Neural progenitor cell (in vitro differentiated cells): ENCODE measurements at regions not wholly inside any gene's neighbourhood (a gene's known extent, or its start where the extent isn't known, plus 50 kb on each side); places are given as distances from the start of the nearest gene placed in this dataset.
A peak's percentile ranks its signal among the peaks of the same experiment; 100 is the strongest.
"Not testable (repeated sequence)": the region's sequence is repeated elsewhere in the genome, so short reads cannot be mapped to it uniquely, and the experiment has no call there.

ENCODE experiments used
- DNase-seq: peaks from one replicate; pipeline ENCODE4 v3.0.0-alpha.2; 2016; ENCODE audit warnings: low spot score
- H2AFZ ChIP-seq: fragments of 200-600 bp; sonication (generic); replicated peaks from 2 replicates; pipeline ENCODE4 v1.6.1; 2016; ENCODE audit warnings: antibody characterized with exemption
- H3F3A ChIP-seq: fragments of 200-600 bp; sonication (generic); 2 replicates; pipeline ENCODE4 v1.6.1; 2016; ENCODE audit warnings: antibody characterized with exemption, low read depth
- H3K27ac ChIP-seq: fragments of 200-600 bp; sonication (generic); 2 replicates; pipeline ENCODE4 v1.5.1; 2016; ENCODE audit warnings: mild to moderate bottlenecking
- H3K27me3 ChIP-seq: fragments of 200-600 bp; sonication (generic); 2 replicates; pipeline ENCODE4 v1.6.1; 2016; ENCODE audit warnings: mild to moderate bottlenecking, moderate library complexity
- H3K36me3 ChIP-seq: fragments of 200-600 bp; sonication (generic); 2 replicates; pipeline ENCODE4 v1.5.1; 2016
- H3K4me1 ChIP-seq: fragments of 200-600 bp; sonication (generic); 2 replicates; pipeline ENCODE4 v1.6.1; 2016; ENCODE audit warnings: mixed run types
- H3K4me2 ChIP-seq: fragments of 200-600 bp; sonication (generic); 2 replicates; pipeline ENCODE4 v1.6.1; 2016
- H3K4me3 ChIP-seq: fragments of 200-600 bp; sonication (generic); 2 replicates; pipeline ENCODE4 v1.5.1; 2016
- H3K79me2 ChIP-seq: fragments of 200-600 bp; sonication (generic); 2 replicates; pipeline ENCODE4 v1.6.1; 2016; ENCODE audit warnings: low read depth
- H3K9ac ChIP-seq: fragments of 200-600 bp; sonication (generic); 2 replicates; pipeline ENCODE4 v1.6.1; 2016
- H3K9me3 ChIP-seq: fragments of 200-600 bp; sonication (generic); 2 replicates; pipeline ENCODE4 v1.5.1; 2016; ENCODE audit warnings: low read depth
- H4K20me1 ChIP-seq: fragments of 200-600 bp; sonication (generic); 2 replicates; pipeline ENCODE4 v1.6.1; 2016; ENCODE audit warnings: low read depth
- H3K27ac Mint-ChIP-seq: 3 replicates; pipeline ENCODE4 v1.8.0; 2021; ENCODE audit warnings: mixed read lengths
- H3K27me3 Mint-ChIP-seq: 2 replicates; pipeline ENCODE4 v1.8.0; 2022; ENCODE audit warnings: low read depth, mild to moderate bottlenecking, inconsistent platforms, moderate library complexity, mixed read lengths; ENCODE audit not compliant: insufficient read depth
- H3K36me3 Mint-ChIP-seq: 3 replicates; pipeline ENCODE4 v1.8.0; 2021; ENCODE audit warnings: mixed read lengths
- H3K4me1 Mint-ChIP-seq: 3 replicates; pipeline ENCODE4 v1.8.0; 2021; ENCODE audit warnings: mixed read lengths
- H3K4me3 Mint-ChIP-seq: 3 replicates; pipeline ENCODE4 v1.8.0; 2021; ENCODE audit warnings: mild to moderate bottlenecking, moderate library complexity, mixed read lengths
- H3K9me3 Mint-ChIP-seq: 3 replicates; pipeline ENCODE4 v1.8.0; 2020; ENCODE audit warnings: mixed read lengths
- CTCF ChIP-seq: fragments of 200-600 bp; sonication (generic); IDR thresholded peaks from 2 replicates; pipeline ENCODE4 v1.5.1; 2017; ENCODE audit warnings: antibody characterized with exemption, mild to moderate bottlenecking
- EZH2 ChIP-seq: fragments of 200-600 bp; sonication (generic); IDR thresholded peaks from 2 replicates; pipeline ENCODE4 v1.6.1; 2017; ENCODE audit warnings: antibody characterized with exemption, mild to moderate bottlenecking, moderate library complexity
- EZH2phosphoT487 ChIP-seq: fragments of 200-600 bp; sonication (generic); IDR thresholded peaks from 2 replicates; pipeline ENCODE4 v1.6.1; 2017; ENCODE audit warnings: antibody characterized with exemption

GRCh38 chr1:217993439-217993838 is 291.7 kb upstream of the RRP15 start:
- H3F3A ChIP-seq: no peaks in the 10 kb centered on the region
- DNase-seq: no peak
- no peak overlapping the region for H3K4me2 ChIP-seq
- Mint-ChIP-seq H3K4me1 (peaks cover 9% of the 10 kb centered on the region), H3K36me3 (no peaks in the 10 kb centered on the region), H3K27me3 (peaks cover 3% of the 10 kb centered on the region), H3K27ac (no peak overlapping the region), H3K9me3 (no peaks in the 10 kb centered on the region), H3K4me3 (no peak overlapping the region)
- no peaks in the 10 kb centered on the region for H3K27me3 ChIP-seq
- no peak for TF ChIP-seq EZH2phosphoT487
- TF ChIP-seq CTCF: no peak
- no peak for TF ChIP-seq EZH2
- H2AFZ ChIP-seq: no peak overlapping the region
- H3K4me1 ChIP-seq: peaks cover 4% of the 10 kb centered on the region
- H3K9me3 ChIP-seq: no peaks in the 10 kb centered on the region
- H4K20me1 ChIP-seq: no peaks in the 10 kb centered on the region
- no peaks in the 10 kb centered on the region for H3K36me3 ChIP-seq
- H3K9ac ChIP-seq: no peak overlapping the region
- no peaks in the 10 kb centered on the region for H3K79me2 ChIP-seq
- H3K27ac ChIP-seq: no peak overlapping the region
- no peak overlapping the region for H3K4me3 ChIP-seq

DNA sequence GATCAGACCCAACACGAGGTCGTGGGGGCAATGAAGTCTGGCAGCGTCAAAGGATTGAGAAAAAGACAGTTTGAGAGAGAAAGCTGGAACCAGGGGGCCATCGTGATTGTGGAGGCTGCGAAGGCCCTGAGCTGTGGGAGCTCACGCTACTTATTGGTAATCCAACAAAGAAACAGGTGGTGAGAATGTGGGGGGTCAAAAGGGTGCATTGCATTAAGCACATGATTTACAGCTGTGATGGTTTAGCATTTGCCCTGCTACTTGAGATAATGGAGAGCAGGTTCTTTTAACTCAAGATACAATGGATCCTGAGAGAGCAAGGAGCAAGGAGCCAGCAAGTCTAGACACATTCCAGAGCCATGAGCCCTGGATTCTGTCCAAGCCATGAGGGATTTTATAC is 276.8 kb upstream of the RRP15 start:
- H3K27me3 ChIP-seq, H3K4me3 ChIP-seq, H3K27ac Mint-ChIP-seq, H3K9me3 Mint-ChIP-seq, H3K4me1 Mint-ChIP-seq, H2AFZ ChIP-seq, H3K36me3 Mint-ChIP-seq, H3K9me3 ChIP-seq, H3K4me1 ChIP-seq, H3K27me3 Mint-ChIP-seq, H3K79me2 ChIP-seq, H3K36me3 ChIP-seq, H4K20me1 ChIP-seq, H3K4me2 ChIP-seq, H3K9ac ChIP-seq, H3K4me3 Mint-ChIP-seq: not testable (repeated sequence)
- Histone ChIP-seq H3K27ac (peak overlapping the region; percentile 90), H3F3A (peaks cover 13% of the 10 kb centered on the region)
- DNase-seq: peak; percentile 55

- not testable (repeated sequence) for H2AFZ ChIP-seq, H3K4me2 ChIP-seq, H3F3A ChIP-seq, H3K36me3 Mint-ChIP-seq, H3K9ac ChIP-seq, H3K27ac Mint-ChIP-seq, H3K4me3 Mint-ChIP-seq, H3K9me3 Mint-ChIP-seq, H3K4me1 Mint-ChIP-seq, H3K27me3 Mint-ChIP-seq, H3K27ac ChIP-seq, H3K4me3 ChIP-seq, H3K4me1 ChIP-seq, H3K79me2 ChIP-seq, H4K20me1 ChIP-seq, H3K36me3 ChIP-seq, DNase-seq, H3K27me3 ChIP-seq
- peaks cover 23% of the 10 kb centered on the region for H3K9me3 ChIP-seq
Measured at GRCh38 chr1:218015106-218015505, 270.0 kb upstream of the RRP15 start.

- H3K36me3 ChIP-seq: no peaks in the 10 kb centered on the region
- H3K4me2 ChIP-seq: peak overlapping the region; percentile 48
- no peaks in the 10 kb centered on the region for H4K20me1 ChIP-seq
- Mint-ChIP-seq H3K4me1 (no peaks in the 10 kb centered on the region), H3K4me3 (no peak overlapping the region), H3K27me3 (peaks cover 5% of the 10 kb centered on the region), H3K36me3 (no peaks in the 10 kb centered on the region), H3K27ac (no peak overlapping the region), H3K9me3 (peaks cover 18% of the 10 kb centered on the region)
- no peak overlapping the region for H3K27ac ChIP-seq
- TF ChIP-seq EZH2 (no peak), EZH2phosphoT487 (no peak), CTCF (no peak)
- no peak overlapping the region for H3K4me3 ChIP-seq
- H3K79me2 ChIP-seq: no peaks in the 10 kb centered on the region
- no peaks in the 10 kb centered on the region for H3K27me3 ChIP-seq
- H3F3A ChIP-seq: peaks cover 12% of the 10 kb centered on the region
- H3K9ac ChIP-seq: no peak overlapping the region
- no peak overlapping the region for H2AFZ ChIP-seq
- peaks cover 21% of the 10 kb centered on the region for H3K4me1 ChIP-seq
- peaks cover 17% of the 10 kb centered on the region for H3K9me3 ChIP-seq
- DNase-seq: peak; percentile 74
Measured at GRCh38 chr1:218024211-218024720, 260.8 kb upstream of the RRP15 start.
